T-helper 1 cell (primary cell): ENCODE measurements at regions not wholly inside any gene's neighbourhood (a gene's known extent, or its start where the extent isn't known, plus 50 kb on each side); places are given as distances from the start of the nearest gene placed in this dataset.

Experiments
- DNase-seq, 5 donors: peaks; one replicate each; pipeline ENCODE4 v3.0.0-alpha.2; 2012 to 2020

DNA sequence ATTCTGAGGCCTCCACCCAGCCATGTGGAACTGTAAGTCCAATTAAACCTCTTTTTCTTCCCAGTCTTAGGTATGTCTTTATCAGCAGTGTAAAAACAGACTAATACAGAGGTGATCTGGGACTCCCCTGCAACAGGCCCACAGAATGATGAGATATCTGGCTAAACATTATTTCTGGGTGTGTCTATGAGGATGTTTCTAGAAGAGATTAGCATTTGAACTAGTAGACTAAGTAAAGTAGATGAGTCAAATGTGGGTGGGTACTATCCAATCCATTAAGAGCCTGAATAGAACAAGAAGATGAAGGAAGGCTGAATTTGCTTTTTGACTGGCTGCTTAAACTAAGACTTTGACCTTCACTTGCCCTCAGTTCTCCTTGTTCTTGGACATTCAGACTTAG lies 396.5 kb upstream of the LRRC7 start:
- DNase-seq: no peak

DNA sequence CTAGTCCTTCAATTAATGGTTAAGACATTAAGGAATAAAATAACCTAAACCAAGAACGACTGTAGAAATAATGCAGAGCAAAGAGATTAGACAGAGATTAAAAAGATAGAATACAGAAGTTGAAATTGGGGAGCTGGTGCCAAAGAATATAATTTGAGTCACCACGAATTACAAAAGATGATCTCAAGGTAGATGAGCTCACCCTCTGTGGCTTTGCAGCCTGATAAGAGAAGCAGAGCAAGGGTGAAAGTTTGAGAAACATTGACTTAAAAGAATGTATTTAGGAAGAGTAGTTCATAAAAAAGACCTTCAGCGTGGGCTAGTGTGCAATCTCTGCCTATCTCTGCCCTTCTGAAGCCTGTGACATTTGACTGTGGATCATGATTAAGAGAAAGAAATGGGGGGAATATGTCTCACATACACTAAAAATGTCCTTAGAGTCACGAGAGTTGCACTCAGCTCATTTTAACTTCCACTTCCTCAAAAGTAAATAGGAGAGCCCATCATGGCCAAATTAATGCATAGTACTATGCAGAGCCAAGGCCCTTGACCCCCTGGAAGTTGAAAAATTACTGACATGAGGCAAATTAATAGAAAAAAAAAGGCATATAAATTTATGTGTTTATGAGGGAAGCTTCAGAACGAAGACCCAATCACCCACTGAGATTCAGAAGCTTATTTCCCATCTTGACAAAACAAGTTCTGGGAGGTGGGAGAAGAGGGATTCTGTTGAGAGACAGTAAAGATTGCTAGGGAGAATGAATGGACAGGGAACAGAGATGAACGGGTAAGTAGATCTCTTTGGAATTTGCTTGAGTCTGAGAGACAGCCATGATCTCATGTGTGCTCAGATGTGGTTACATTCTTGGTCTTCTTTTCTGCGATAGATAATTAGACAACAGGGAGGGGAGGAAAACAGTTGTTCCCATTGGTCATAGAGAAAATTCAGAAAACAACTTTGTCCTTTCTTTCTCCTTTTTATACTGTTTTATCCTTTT lies 395.4 kb upstream of the LRRC7 start:
- DNase-seq: no peak

DNA sequence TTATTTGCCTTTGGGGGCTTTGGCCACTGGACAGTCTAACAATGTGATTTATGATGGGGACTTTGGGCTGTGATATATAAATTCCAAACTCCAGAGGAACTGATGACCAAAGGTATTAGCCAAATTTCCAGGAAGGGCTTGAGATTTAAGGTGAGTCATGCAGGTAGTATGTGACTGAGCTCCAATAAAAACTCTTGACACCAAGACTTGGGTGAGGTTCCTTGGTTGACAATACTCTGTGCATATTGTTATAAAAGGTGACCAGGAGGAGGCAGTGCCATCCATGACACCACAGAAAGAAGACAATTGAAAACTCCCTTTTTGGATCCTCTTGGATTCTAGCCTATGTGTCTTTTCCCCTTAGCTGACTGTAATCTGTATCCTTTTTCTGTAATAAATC lies 392.7 kb upstream of the LRRC7 start:
- no peak for DNase-seq

DNA sequence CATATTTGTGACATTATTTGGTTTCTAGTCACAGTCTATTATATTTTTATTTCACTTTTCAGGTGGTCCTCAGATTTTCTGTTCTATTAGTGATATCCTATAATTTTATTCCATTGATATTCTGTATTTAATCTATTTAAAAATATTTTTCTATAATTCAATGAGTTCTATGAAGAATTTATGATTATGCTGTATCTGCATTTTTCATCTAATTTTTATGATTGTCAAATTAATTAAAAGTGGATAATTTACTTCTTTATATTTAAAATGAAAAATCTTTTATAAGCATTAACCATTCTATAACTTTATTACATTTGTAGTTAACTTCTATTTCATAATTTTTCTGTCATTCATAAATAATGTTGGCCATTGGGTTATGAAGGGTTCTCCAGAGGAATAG lies 387.4 kb upstream of the LRRC7 start:
- DNase-seq: no peak

- no peak for DNase-seq
Measured at GRCh38 chr1:69185378-69185777, 382.3 kb upstream of the LRRC7 start.

- DNase-seq: no peak
Measured at GRCh38 chr1:69191335-69191734, 376.4 kb upstream of the LRRC7 start.

DNA sequence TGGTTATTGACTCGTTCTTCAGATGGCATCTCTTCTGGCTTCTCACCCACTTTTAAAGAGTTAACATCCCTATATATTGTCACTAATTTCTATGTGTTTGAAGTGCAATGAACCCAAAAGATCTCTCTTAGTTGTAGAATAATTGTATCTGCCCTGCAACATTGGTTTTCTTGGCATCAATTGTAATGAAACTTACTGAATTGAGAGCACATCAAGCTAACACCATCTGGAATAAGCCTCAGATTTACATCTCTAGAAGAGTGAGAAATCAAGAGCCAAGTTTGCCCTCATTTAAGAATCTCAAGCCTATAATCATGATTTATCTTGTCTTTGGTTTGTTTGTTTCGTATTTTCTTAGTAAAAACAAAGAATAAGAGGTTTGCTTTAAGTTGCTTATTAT lies 372.6 kb upstream of the LRRC7 start:
- no peak for DNase-seq

DNA sequence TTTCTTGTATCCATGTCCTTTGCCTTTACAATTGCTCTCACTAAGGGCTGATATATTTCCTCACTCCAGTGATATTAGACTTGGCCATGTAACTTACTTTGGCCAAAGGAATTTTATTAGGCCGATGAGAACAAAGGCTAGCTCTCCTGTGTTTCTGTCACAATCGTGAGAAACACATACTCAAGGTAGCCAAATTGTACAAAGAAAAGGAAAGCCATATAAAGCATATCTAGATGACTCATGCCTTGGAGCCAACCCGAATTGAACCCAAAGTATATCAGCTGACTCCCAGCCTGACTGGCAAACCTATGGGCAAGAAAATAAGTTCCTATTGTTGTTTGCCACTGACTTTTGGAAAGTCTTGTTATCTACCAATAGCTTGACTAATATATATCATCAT lies 371.7 kb upstream of the LRRC7 start:
- no peak for DNase-seq

DNA sequence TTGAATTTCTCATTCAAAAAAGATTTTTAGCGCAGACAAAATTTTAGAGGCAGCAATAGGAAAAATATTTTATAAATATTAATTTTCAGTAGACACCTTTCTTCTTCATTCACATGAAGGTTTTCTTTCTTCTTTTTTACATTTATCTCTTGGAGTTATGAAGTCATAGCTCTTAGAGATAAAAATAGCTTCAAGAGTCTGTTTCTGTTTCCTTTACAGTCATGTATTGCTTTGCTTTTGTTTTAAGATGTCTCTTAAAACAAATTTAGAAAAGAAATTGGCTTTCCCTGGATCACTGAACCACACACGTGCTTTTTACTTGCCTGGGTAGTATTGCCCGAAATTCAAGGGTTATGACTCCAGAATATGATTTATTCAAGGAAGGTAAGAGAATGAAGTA lies 369.9 kb upstream of the LRRC7 start:
- DNase-seq: no peak

DNA sequence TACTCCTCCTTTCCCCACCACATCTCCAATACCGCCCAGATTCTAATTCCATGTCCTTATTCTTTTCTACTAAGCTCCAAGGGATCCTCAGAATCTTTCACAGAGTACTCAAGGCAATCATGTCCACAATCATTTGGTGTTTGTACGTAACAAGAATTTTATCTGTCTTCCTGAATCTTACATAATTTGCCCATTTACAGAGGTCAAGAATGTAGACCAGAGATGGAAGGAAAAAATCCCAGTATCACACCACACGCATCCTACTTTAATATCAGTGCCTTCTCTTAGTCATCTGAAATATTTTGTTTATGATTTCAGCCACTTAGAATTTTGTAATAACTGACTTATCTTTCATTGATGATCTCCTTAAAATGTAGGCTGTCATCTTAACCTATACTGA lies 366.0 kb upstream of the LRRC7 start:
- no peak for DNase-seq

DNA sequence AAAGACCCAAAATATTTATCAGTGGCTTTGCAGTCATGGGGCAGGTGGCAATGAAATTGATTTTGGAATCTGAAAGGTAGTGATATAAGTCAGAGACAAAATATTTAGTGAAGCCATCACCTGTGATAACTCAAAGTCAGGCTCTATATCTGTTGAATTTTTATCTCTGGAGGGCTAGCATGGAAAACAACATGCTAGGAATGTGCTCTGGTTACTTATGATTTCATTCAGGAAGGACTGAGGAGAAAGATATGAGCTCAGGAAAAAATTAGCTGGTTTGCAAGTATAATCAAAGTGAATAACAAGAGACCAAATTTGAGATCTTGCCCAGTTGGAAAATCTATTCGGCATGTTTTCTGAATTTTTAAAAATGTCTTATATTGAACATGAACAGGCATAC lies 364.6 kb upstream of the LRRC7 start:
- DNase-seq: no peak

GRCh38 chr1:69213644-69214043 lies 354.1 kb upstream of the LRRC7 start:
- no peak for DNase-seq

DNA sequence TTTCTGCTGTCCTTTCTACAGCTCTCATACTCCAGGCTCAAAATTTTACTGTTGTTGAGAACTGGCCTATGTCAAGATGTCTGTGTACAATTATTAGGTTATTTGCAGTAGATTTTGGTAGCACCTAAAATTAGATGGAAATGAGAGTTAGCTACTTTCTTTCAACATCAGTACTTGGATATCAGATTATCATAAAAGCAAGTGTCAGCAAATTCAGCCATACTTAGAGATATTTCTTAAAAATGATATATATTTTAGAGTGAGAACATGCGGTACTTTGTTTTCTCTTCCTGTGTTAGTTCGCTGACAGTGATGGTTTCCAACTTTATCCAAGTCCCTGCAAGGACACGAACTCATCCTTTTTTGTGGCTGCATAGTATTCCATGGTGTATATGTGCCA lies 351.8 kb upstream of the LRRC7 start:
- DNase-seq: no peak

DNA sequence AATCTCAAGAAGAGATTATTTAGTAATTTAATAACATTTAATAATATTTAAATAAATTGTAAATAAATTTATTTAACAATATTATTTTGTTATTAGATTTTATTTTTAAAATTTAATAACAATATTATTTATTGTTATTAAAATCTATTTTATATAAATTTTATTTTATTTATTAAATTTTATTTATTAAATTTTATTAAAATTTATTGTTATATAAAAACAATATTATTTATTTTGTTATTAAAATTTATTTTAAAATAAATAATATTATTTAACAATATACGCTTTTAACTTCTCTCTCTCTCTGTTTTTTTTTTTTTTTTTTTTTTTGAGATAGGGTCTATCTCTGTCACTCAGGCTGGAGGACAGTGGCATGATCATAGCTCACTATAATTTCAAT lies 347.1 kb upstream of the LRRC7 start:
- no peak for DNase-seq

DNA sequence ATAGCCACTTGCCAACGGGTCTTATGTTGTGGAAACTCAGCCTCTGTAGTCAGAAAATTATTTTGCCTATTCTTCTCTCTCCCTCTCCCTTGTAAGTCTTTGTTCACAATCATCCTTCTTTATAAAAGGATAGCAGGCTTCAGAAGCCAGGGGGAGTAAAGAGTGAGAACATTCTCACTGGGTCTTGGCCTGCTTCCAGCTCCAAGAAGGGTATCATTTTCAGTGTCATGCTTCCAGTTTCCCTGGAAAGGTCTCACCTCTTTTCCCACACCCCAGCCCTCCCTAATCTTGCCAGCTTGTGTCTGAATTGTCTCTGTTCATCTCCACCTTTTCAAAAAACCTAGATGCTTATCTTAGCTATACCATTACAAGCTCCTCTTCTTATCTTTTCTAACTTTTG lies 346.2 kb upstream of the LRRC7 start:
- no peak for DNase-seq

DNA sequence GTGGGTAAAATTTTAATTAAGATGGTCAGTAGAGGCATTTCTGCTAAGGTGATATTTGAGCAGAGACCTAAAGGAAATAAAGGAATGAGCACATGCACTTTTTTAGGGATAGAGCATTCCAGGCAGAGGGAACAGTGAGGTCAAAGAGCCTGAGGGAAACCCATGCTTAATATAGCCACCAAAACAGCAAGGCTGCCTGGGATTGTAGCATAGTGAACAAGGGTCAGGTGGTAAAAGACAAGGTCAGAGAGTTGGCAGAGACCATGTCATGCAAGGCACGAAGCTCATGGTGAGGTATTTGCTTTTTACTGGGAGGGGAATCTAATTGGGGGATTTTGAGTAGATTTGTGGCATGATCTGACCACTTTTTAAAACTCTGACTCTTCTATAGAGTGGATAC lies 344.6 kb upstream of the LRRC7 start:
- DNase-seq: no peak

- DNase-seq: no peak
Measured at GRCh38 chr1:69228501-69228900, 339.2 kb upstream of the LRRC7 start.

- no peak for DNase-seq
Measured at GRCh38 chr1:69230208-69230607, 337.5 kb upstream of the LRRC7 start.

GRCh38 chr1:69233463-69233862 lies 334.3 kb upstream of the LRRC7 start:
- no peak for DNase-seq

GRCh38 chr1:69244211-69244610 lies 323.5 kb upstream of the LRRC7 start:
- DNase-seq: no peak

- no peak for DNase-seq
Measured at GRCh38 chr1:69246109-69246508, 321.6 kb upstream of the LRRC7 start.

- no peak for DNase-seq
Measured at GRCh38 chr1:69246710-69247109, 321.0 kb upstream of the LRRC7 start.

- no peak for DNase-seq
Measured at GRCh38 chr1:69252696-69253095, 315.0 kb upstream of the LRRC7 start.

GRCh38 chr1:69256036-69256435 lies 311.7 kb upstream of the LRRC7 start:
- no peak for DNase-seq

DNA sequence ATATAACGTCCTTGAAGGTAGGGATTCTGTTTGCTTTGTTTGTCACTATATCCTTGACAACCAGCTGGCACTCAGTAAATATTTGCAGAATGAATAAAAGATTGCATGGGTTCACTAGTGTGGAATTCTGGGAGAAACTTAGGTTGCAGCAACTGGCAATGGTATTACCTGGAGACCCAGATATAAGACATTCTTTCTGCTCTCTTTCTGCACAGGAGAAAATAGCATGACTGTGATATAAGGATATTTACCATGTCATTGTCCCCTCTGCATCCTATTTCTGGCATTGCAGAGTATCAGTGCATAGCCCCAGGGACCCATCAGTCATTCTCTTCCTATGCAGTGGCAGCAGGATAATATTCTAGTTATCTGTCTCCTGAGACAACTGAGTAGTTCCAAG lies 308.9 kb upstream of the LRRC7 start:
- no peak for DNase-seq
